GM12874 (cell line): ENCODE measurements at regions not wholly inside any gene's neighbourhood (a gene's known extent, or its start where the extent isn't known, plus 50 kb on each side); places are given as distances from the start of the nearest gene placed in this dataset.

Source experiments
- TF ChIP-seq, protein P1 (sequence below): IDR thresholded peaks from 2 replicates; pipeline ENCODE4 v1.5.1; 2011; ENCODE audit warnings: low read depth, mild to moderate bottlenecking, control low read depth, low read length, moderate library complexity; ENCODE audit not compliant: insufficient read depth

DNA sequence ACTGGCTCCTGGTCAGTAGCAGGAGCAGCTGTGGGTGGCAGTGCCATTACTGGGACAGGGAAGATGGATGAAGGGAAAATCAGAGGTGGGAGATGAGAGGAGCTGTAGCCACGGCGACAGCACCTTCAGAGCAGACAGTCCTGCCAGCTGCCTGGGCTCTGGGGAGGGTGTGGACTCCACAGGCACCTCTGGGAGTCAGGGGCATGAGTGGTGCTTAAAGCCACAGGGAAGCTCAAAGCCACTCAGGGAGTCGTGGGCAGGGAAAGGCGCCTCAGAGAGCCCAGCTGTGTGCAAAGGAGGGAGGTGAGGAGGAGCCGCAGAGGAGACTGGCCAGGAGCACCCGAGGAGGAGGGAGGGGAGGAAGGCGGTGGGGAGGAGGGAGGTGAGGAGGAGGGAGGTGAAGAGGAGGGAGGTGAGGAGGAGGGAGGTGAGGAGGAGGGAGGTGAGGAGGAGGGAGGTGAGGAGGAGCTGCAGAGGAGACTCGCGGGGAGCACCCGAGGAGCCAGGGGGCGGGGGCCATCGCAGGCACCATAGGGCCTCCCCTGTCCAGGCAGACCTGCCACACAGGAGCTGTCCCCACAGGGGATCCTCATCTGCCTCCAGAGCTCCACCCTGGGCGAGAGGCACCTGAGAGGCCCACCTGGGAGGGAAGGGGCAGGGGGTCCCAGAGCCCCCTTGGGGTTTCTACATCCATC, 977.6 kb downstream of the BRD1 start:
- TF ChIP-seq, protein P1, sequence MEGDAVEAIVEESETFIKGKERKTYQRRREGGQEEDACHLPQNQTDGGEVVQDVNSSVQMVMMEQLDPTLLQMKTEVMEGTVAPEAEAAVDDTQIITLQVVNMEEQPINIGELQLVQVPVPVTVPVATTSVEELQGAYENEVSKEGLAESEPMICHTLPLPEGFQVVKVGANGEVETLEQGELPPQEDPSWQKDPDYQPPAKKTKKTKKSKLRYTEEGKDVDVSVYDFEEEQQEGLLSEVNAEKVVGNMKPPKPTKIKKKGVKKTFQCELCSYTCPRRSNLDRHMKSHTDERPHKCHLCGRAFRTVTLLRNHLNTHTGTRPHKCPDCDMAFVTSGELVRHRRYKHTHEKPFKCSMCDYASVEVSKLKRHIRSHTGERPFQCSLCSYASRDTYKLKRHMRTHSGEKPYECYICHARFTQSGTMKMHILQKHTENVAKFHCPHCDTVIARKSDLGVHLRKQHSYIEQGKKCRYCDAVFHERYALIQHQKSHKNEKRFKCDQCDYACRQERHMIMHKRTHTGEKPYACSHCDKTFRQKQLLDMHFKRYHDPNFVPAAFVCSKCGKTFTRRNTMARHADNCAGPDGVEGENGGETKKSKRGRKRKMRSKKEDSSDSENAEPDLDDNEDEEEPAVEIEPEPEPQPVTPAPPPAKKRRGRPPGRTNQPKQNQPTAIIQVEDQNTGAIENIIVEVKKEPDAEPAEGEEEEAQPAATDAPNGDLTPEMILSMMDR = no peak

DNA sequence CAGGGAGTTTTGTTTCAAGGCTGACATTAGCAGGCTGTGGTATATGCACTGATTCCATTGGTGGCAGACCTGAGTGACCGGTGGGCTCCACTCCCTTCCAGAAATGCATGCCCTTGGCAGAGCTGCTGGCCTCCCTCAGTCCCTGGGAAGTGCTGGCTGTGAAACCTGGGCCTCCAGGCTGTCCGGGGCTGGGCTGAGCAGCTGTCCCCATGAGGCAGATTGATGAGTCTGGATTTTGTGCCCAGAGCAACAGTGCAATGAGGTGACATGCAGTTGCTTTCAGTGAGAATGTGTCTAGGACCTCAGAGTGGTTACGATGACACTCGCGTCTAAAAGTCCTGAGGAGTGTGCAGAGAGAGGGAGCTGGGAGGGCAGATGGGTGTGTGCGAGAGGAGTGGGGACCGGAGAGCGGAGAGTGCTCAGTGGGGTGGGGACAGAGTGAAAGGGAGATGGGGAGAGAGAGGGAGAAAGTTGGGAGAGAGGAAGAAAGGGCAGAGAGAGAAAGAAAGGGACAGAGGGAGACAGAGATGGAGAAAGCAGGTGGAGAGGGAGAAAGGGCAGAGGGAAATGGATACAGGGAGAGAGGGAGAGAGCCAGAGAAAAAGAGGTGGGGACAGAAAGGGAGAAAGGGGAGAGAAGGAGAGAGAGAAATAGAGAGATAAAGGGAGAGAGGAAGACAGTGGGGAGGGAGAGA, 978.3 kb downstream of the BRD1 start:
- TF ChIP-seq, protein P1 = no peak

DNA sequence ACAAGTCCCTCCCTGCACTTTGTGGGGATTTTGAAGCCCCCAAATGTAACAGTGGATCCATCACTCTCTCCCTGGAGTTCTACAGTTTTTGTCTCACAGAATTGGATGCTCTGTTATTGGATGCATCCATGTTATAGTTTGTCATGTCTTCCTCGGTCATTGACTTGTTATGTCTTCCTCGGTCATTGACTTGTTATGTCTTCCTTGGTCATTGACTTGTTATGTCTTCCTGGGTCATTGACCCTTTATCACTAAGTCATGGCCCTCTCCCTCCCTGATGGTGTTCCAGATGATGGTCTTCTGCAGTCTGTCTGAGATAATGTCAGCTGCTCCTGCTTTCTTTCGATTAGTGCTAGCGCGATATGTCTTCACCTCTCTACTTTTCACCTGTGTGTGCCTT, 981.5 kb downstream of the BRD1 start:
- TF ChIP-seq, protein P1 = no peak

DNA sequence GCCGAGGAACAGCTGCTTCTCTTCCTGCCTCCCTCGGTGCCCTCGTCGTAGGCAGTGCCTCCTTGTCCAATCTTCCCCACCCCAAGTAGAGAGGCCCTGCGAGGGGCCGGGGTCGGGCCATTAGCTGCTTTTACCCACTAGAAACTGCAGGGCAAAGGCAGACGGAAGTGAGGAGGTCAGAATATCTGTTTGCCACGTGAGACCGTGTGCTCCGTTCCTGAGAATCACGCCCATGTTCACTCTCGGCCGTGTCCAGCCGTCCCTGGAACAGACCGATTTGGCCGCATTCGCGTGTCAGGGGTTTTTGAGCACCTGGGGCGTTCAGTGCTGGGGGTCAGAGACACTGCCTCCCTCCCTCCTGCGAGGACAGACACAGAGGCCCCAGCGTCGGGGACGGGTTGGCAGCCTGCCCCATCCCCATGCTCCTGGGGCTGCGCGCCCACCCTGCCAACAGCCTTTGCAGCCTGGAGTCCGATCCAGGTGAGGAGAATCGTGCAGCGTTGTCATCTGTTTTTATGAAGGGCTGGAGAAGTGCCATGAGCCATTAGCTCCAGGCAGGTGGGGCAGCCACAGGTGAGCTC, 982.2 kb downstream of the BRD1 start:
- TF ChIP-seq, protein P1 = no peak

DNA sequence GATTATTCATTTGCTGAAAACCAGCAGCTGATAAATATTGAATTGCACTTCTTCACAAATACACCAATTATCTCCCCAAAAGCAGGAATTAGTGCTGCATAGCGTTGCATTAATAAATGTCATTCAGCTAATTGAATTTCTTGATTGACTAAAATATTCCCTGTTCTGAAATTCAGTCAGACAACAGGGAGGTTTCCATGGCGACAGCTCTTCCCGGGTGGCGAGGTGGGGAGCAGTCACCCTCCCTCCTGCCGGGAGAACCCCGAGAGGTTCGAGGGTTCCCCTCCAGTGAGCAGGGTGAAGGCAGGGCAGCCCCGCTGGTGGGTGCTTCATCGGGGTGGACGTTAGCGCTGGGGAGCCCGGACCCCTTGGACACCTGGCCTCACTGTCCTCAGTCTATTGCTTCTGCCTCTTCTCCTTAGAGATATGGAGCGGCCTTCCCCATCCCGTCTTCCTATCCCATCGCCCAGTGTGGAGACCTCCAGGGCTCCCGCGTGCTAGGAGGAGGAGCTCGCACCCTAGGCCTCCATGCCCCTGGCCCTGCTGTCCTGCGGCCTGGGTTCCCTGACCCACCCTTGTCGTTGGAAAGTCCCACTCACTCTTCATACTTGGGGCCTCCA, 983.5 kb downstream of the BRD1 start:
- TF ChIP-seq, protein P1 = no peak

DNA sequence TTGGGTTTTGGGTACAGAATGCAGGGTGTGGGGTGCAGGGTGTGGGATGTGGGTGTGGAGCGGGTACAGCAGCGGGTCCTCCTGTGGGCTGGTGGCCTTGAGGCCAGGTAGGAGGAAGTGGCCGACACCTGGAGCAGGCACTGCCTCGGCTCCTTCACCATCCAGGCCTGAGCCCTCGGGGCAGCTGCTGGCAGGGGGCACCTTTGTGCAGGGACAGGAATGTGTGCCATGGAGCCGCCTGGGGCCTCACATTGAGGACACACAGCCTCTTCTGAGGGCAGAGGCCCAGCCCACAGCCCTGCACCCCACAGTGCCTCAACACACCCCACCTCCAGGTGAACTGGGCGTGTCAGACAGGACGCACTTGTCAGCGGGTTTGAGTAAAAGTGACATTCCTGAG, 984.0 kb downstream of the BRD1 start:
- TF ChIP-seq, protein P1 = no peak

DNA sequence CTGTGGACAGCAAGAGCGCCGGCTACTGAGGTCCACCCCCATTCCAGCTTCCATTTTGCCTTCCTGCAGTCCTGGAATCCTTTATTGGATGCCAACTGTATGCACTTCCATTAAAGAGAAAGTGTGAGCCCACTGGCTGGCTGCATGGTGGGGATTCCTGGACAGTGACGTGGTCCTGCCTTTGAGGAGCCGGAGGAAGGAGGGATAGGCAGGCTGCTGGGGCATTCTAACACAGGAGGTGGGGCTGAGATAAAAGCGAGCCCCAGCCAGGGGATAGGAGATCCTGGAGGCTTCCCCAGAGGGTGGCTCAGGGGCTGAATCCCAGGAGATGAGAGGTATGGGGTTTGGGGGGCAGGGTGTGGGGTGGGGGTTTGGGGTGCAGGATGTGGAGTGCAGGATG, 984.7 kb downstream of the BRD1 start:
- TF ChIP-seq, protein P1 = no peak
